Brain pericyte (primary cell): ENCODE measurements at regions not wholly inside any gene's neighbourhood (a gene's known extent, or its start where the extent isn't known, plus 50 kb on each side); places are given as distances from the start of the nearest gene placed in this dataset.
"Not testable (repeated sequence)": the region's sequence is repeated elsewhere in the genome, so short reads cannot be mapped to it uniquely, and the experiment has no call there.

Experiments used
- DNase-seq: peaks from one replicate; pipeline ENCODE4 v3.0.0-alpha.2; 2012; ENCODE audit warnings: low read depth, low spot score

GRCh38 chr9:81077572-81077971 is 611.8 kb downstream of the TLE1 start:
- DNase-seq = no peak

GRCh38 chr9:81076131-81076530 is 613.2 kb downstream of the TLE1 start:
- DNase-seq = no peak

GRCh38 chr9:81074221-81074620 is 615.1 kb downstream of the TLE1 start:
- no peak for DNase-seq

- no peak for DNase-seq
Measured at GRCh38 chr9:81073821-81074220, 615.5 kb downstream of the TLE1 start.

GRCh38 chr9:81072758-81073157 is 616.6 kb downstream of the TLE1 start:
- DNase-seq = no peak

GRCh38 chr9:81071108-81071507 is 618.2 kb downstream of the TLE1 start:
- DNase-seq = no peak

- DNase-seq = no peak
Measured at GRCh38 chr9:81070689-81071088, 618.7 kb downstream of the TLE1 start.

- DNase-seq = no peak
Measured at GRCh38 chr9:81069923-81070322, 619.4 kb downstream of the TLE1 start.

- no peak for DNase-seq
Measured at GRCh38 chr9:81069038-81069795, 620.1 kb downstream of the TLE1 start.

- DNase-seq = not testable (repeated sequence)
Measured at GRCh38 chr9:81062995-81063394, 626.4 kb downstream of the TLE1 start.

- no peak for DNase-seq
Measured at GRCh38 chr9:81058782-81059181, 630.6 kb downstream of the TLE1 start.

GRCh38 chr9:81053298-81054025 is 635.9 kb downstream of the TLE1 start:
- DNase-seq = no peak

GRCh38 chr9:81052846-81053245 is 636.5 kb downstream of the TLE1 start:
- DNase-seq = no peak

- DNase-seq = no peak
Measured at GRCh38 chr9:81047280-81047679, 642.1 kb downstream of the TLE1 start.

- DNase-seq = no peak
Measured at GRCh38 chr9:81045658-81046057, 643.7 kb downstream of the TLE1 start.

- no peak for DNase-seq
Measured at GRCh38 chr9:81037889-81038288, 651.5 kb downstream of the TLE1 start.

GRCh38 chr9:81035601-81036000 is 653.7 kb downstream of the TLE1 start:
- DNase-seq = no peak

- no peak for DNase-seq
Measured at GRCh38 chr9:81035171-81035570, 654.2 kb downstream of the TLE1 start.

GRCh38 chr9:81032831-81033230 is 656.5 kb downstream of the TLE1 start:
- DNase-seq = no peak

- peak; percentile 40 for DNase-seq
Measured at GRCh38 chr9:81032030-81032572, 657.2 kb downstream of the TLE1 start.

GRCh38 chr9:81031422-81032029 is 657.8 kb downstream of the TLE1 start:
- DNase-seq = no peak

- no peak for DNase-seq
Measured at GRCh38 chr9:81030027-81030426, 659.3 kb downstream of the TLE1 start.
